Nucleus accumbens (tissue), 56 donors: ENCODE measurements at regions not wholly inside any gene's neighbourhood (a gene's known extent, or its start where the extent isn't known, plus 50 kb on each side); places are given as distances from the start of the nearest gene placed in this dataset.

ENCODE experiments used
- DNase-seq, 56 donors: peaks; one replicate each; lab custom pipeline; 2025; lab: John Stamatoyannopoulos, UW

DNA sequence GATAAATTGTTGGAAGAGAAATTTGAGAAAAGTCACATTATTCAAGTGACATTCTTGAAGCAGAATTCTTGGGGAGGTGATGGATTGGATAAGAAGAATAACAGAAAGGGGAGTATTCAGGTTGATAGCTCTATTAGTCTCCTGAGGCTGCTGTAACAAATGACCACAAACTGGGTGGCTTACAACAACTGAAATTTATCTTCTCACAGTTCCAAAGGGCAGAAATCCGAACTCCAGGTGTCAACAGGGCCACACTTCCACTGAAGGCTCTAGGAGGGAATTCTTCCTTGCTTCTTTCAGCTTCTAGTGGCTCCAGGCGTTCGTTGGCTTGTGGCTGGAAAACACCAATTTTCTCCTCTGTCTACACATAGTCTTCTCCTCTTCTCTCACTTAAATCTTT, 99.8 kb downstream of the TES start:
- no peak for DNase-seq

DNA sequence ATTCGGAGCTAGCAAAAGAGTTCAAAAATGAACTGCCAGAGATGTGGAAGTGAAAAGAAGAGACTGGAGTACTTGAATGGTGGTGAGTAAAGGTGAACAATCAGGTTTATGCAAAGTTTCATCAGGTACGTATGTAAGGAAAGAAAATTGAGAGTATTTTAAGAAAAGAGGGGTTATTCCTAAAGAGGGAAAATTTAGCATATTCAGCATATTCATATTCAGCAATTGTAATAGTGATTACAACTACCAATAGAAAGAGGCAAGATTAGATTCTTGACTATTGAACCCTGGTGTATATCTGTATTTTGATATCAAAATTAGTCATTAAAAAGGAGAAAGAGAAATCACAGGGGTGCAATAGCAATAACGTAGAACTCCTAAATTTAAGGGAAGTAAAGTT, 100.9 kb downstream of the TES start:
- DNase-seq: no peak

DNA sequence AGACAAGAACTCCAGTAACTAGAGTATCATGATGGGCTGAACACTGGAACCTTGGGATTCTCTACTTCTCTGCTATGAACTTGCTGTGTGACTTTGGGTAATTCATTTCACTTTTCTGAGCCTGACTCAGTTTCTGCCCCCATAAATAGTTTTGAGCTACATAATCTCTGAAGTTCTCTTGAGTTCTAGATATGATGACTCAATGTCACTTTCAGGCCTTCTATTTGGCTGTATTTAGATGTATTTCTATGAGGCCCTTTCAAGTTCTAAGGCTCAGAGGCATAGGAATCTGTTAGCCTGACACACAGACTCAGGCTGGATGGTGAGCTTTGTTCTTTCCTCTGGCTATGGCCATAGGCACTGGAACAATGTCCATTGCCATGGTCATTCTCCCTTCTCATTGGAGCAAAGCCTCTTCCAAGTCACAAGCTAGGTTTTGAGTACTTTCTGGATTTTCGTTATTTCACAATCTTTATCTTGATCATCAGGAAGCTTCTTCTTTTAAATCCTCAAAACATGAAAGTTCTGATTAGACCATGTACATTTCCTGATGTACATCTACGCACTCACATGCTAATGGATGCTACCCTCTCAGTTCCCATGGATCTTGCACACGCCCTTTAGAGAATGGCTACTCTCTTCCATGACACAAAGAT, 101.6 kb downstream of the TES start:
- no peak for DNase-seq

DNA sequence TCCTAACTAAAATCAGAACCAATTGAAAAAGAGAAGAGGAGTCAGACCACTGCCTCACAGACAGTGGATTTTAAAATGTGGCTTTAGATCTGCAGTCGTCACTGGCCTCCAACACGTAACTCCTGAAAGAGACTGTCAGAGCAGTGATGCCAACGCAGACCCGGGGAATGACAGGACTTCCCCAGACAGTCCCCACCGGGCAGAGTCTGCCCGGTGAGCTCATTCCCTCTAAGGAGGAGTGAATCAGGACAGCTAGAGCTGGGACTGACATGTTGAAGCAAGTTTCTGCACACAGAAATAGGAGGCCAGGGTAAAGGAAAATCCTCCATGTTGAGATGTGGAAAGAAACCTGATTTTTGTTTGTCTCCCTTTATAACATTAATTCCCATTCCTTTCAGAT, 105.0 kb downstream of the TES start:
- peak in 4 of 56 donors; percentile 1 to 16 (median 6) for DNase-seq

DNA sequence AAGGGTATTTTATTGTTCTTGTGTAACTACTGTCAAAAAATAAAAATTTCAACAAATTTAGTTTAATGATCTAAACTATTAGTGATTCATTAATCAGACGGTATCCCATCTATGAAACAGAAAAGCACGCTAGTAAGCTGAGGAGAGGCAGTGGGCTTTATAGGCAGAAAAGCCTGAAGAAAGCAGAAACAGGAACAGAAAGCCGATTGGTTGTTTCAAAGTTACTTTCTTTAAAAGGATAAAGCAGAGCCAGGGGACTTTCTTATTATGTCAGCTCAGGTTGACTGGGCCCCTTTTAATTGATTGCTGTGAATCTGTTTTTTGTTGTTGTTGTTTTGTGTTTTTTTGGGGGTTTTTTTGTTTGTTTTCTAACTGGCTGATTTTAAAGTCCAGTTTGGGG, 105.5 kb downstream of the TES start:
- no peak for DNase-seq

DNA sequence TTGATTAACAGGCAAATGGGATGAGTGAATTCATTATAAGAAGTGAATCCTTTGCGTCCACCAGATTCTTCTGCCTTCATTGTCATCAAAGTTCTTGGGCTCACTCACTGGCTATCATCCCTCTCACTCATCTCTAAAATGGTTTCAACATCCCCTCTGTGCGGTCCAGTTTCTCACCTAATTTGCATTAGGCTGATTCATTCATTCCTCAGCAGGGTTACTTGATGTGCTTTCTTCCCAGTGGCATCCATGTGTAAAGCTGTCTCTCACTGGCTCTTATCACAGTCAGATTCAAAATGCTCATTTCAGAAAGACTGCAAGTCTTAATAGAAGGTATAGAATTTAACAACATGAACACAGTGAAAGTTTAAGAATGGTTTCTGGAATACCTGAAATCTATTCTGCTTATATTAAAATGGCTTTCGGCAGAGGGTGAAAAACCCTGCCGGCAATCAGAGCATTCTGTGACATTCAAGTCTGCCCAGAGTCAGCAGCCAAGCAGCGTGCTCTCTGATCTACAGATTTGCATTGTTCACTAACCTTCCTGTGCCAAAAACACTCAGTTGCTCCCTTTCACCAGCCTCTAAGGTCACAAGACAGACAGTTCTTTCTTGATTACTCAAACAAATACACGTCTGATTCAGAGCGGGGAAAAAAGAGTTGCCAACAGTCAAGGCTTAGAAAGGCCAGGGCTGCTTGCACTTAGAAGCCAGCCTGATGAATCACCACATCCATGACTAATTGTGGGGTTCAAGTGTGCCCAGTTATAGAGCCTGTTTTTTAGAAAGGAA, 106.7 kb downstream of the TES start:
- DNase-seq: peak in 47 of 56 donors; percentile 2 to 85 (median 42)

DNA sequence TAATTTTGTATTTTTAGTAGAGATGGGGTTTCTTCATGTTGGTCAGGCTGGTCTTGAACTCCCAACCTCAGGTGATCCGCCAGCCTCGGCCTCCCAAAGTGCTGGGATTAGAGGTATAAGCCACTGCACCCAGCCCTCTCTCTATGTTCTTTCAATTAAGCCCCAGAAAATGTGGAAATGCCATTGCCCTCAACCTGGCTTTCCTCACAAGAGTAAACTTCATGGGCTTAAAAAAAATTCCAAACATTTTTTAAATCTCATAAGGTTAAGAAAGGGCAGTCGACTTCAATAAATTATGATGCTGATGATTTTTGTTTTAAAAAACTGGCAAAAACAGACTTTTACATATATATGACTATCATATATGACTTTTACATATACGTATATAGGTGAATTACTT, 107.6 kb downstream of the TES start:
- DNase-seq: no peak

DNA sequence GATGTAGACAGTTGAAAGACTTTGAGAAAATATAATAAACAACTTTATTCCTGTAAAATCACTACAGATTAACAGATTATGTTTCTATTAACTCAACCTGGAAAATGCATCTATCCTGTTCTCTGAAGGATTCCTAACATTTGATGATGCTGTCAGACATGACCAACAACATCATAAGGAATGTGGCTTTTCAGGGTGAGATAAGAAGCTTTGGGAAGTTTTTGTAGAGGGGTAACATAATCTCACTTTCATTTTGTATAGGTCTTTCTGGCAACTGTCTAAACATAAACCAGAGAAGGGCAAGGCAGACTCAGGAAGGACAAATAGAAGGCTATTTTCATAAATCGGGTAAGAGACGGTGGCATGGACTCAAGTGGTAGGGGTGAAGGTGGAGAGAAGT, 112.2 kb downstream of the TES start:
- DNase-seq: no peak

DNA sequence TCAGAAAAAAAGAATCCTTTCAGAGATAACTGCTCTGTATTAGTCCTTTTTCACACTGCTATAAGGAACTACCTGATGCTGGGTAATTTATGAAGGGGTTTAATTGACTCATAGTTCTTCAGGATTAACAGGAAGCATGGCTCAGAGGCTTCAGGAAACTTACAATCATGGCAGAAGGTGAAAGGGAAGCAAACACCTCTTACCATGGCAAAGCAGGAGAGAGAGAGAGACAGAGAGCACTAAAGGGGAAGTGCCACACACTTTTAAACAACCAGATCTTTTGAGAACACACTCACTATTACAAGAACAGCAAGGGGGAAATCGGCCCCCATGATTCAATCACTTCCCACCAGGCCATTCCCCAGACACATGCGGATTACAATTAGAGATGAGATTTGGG, 114.2 kb downstream of the TES start:
- DNase-seq: no peak

DNA sequence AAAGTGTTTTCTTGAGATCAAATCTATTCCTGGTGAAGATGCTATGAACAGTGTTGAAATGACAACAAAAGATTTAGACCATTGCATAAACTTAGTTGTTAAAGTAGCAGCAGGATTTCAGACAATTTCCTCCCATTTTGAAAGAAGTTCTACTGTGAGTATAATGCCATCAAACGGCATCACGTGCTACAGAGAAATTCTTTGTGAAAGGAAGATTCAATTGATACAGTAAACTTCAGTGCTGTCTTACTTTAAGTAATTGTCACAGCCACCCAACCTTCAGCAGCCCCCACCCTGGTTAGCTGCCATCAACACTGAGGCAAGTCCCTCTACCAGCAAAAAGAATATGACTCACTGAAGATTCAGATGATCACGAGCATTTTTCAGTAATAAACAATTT, 115.2 kb downstream of the TES start:
- DNase-seq: no peak

DNA sequence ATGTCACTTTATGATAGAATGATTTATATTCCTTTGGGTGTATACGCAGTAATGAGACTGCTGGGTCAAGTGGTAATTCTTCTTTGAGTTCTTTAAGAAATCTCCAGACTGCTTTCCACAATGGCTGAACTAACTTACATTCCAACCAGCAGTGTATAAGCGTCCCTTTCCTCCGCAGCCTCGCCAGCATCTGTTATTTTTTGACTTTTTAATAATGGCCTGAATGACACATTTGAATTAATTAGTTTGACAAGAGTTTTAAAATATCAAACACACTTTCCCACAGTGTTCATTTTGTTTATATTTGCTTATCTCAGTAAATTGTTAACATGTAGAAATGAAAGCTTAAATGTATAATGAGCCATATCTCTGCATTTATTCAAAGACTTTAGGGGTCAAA, 116.8 kb downstream of the TES start:
- no peak for DNase-seq

DNA sequence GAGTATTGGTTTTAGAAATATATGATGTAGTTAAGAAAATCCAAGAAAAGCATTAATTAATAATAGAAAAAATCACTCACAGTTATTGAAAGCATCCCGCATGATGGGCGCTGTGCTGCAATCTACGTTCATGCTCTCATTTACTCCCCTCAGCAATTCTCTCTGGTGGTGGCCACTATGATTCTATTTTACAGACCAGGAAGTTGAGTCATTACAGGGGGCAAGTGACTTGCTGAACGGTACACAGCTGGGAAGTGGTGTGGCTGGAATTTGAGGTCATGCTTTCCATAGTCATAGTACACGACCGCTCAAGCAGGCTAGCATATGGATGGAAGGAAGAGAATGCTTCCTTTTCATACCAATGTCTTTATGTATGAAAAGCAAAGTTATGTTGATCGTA, 117.4 kb downstream of the TES start:
- DNase-seq: no peak

DNA sequence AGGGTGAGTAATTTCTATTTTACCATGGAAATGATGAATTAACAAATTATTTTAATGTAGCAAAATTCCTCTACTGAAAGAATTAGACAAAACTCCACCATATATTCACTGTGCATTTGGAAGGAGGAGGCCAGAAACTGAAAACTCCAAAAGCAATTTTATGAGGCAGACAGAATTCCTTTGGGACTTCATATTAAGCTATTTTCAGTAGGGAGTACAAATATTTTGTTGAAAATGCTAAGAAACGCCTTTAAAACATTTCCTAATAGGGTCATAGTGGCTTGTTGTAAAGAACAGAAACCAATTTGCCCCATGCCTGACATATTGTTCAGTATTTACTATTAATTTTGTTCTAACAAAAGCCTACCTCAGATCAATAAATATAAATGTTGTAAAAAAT, 117.8 kb downstream of the TES start:
- no peak for DNase-seq

DNA sequence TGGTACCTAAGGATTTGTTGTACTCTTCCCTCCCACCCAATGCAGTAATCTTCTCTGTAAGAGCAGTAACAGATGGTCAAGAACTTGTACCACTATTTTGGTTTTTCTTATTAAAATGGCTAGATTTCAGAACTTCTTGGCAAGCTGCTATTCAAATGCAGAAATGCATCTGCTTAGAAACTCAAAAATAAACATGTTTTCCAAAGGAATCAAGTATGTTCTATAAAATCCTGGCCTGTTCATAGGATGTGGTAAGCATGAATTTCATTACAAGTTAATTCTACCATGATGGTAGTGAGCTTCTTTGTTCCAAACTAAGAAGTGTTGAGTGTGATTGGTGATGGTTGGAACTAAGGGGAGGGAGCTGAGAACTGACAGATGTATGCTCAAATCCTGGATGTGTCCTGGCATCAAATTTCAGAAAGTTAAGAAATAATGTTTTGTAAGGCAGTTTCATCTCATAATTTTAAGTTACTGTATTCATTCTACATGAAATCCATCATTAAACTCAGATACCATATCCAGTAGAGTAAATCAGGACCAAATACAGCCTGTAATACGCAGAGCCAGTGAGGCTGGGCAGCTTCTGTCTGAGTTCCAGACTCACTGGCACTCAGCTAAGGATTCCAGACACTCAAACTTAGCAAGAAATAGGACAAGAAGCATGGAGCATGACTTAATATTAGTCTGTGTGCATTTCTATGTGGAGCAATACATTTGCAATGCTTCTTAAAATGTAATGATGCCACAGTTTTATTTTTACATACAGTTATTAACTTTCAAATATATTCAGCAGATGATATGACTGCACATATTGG, 119.6 kb downstream of the TES start:
- no peak for DNase-seq

DNA sequence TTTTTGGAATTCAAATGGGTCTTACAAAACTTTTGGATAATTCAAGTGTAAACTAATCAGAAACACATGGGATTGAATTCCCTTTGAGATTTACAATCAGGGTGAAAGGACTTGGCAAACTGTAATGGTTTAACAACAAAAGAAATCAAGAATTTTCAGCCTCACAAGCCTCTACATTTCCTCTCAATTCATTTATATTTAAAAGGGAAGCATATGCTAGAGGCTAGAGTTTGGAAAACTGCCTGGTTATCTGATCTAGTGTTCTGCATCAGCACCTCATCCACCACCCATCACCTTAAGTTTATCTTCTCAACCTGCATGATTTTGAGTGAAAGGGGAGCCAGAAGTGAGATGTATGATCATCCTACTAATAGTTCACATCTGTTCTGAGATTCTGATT, 120.7 kb downstream of the TES start:
- DNase-seq: no peak

DNA sequence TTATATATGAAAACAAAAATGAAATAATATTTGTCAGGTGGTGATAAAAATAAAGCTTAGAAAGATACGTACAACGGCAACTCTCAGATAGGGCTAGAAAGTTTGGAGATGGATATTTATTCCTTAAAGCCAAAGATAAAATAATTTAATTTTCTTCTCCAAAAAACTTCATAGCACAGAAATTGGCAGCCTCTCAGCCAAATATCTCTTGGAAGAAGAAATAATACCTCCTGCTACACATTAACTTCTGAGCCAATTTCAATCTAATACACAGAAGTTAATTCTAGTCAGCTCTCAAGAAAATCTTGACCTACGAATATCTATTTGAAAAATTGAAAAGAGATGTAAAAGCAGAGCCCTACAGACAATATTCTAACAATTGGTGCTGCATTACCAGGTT, 122.4 kb downstream of the TES start:
- DNase-seq: no peak

DNA sequence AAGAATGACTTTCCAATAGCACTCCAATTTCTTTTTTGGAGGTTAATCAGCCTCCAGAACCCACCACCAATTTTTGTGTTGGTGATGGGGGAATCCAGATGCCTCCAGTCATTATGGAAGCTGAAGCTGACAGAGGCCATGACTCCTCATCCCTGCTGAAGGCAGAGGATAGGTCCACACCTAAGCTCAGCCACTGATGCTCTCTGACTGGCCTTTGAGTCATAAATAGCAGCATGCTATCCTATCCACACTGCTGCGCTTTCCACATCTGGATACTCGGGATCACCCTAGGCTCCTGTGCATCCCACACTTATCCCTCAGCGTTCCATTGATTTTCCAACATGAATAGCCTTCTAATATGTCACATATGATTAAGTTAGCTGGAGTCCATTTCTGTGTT, 124.2 kb downstream of the TES start:
- no peak for DNase-seq

DNA sequence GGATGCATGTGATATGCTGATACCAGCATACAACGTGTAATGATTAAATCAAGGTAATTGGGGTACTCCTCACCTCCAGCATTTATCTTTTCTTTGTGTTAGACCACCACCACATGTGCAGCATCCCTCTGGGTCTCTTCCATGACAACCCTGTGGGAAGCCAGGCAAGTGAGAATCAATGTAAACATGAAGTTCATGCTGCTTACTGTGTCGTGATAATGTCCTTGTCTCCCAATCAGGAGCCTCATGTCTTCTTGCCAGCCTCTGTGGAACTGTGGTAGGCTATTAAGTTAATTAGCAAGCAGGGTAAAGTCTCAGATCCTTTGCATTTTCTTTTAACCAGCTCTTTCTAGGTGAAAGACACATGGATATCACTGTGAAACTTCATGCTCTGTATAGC, 126.7 kb downstream of the TES start:
- DNase-seq: no peak

DNA sequence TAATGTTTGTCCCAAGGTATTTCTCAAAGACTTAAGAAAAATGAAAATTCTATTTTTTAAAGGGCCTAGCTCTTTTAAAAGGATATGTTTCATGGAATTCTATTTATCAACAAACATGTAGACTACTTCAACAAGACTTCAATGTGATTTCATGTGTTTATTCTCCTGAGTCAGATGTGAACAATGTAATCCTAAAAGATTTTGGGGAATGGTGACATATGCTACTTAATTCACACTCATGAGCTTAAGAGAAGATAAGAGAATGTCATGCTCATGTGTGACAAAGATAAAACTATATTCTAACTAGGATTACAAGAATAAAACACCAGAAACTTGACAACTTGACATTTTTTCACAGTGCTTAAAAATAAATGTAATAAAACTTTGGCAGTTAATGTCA, 127.5 kb downstream of the TES start:
- DNase-seq: no peak

DNA sequence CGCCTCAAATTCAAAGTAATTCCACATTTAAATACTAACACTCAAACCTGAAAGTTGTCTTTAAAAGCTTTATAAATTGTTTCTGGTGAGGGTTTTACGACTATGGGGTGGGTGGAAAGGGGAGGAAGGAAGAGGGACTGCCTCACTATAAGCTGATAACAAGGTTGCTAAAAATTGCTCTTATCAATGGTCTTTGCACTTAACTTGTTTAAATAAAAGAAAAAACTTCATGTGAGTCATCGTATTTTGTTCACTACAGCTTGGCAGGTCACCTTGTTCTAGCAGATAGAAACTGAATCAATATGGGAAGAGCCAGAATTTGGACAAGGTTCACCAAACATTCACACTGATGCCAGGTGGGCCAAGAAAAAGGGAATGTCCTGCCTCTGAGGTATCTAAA, 129.2 kb downstream of the TES start:
- no peak for DNase-seq

DNA sequence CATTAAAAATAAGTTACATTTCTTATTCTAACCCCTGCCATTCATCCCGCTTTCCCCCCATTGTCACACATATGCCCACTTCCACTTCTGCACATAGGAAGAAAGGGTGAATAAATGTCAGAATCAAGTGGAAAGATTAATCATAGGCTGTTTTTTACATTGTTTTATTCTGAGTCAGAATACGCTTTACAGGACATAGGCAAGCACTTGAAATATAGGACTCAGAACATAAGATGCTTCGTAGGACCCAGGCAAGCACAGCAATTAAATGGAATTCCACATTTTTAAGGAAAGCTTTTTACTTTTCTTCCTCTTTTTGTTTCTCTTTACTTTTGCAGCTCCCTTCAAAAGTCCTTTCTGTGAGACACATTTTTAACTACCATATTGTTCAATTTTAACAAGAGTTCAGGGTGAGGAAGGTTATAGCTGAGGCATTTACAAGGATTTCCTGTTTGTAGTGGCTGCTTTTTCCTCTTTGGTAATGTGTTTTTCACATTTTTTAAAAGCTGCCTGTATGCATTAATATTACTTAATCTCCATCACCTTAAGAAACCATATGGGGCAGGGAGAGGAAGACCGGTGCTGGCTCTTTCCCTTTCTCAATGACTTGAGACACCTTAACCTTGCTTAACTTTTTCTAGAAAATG, 130.0 kb downstream of the TES start:
- no peak for DNase-seq
